DOHH2 (cell line): ENCODE measurements at regions not wholly inside any gene's neighbourhood (a gene's known extent, or its start where the extent isn't known, plus 50 kb on each side); places are given as distances from the start of the nearest gene placed in this dataset.

Experiments
- H3F3A ChIP-seq: fragments of 200-600 bp; sonication (generic), shearing (Covaris generic); 2 replicates; pipeline ENCODE4 v1.6.0; 2016; ENCODE audit warnings: antibody characterized with exemption, mild to moderate bottlenecking; ENCODE audit not compliant: control insufficient read depth, insufficient read depth
- H3K27ac ChIP-seq: fragments of 200-600 bp; sonication (generic); 2 replicates; pipeline ENCODE4 v1.5.1; 2014; ENCODE audit warnings: low read depth, mild to moderate bottlenecking, low read length, moderate library complexity
- H3K27me3 ChIP-seq: fragments of 200-600 bp; sonication (generic); 2 replicates; pipeline ENCODE4 v1.6.1; 2014; ENCODE audit warnings: mild to moderate bottlenecking, low read length, mixed read lengths; ENCODE audit not compliant: control insufficient read depth
- H3K36me3 ChIP-seq: fragments of 200-600 bp; sonication (generic); 2 replicates; pipeline ENCODE4 v1.6.1; 2014; ENCODE audit warnings: mild to moderate bottlenecking, low read length, moderate library complexity, mixed read lengths; ENCODE audit not compliant: control insufficient read depth
- H3K4me1 ChIP-seq: fragments of 200-600 bp; sonication (generic); 2 replicates; pipeline ENCODE4 v1.6.1; 2014; ENCODE audit warnings: mild to moderate bottlenecking, low read length, mixed read lengths; ENCODE audit not compliant: control insufficient read depth
- H3K4me2 ChIP-seq: fragments of 200-600 bp; sonication (generic); 2 replicates; pipeline ENCODE4 v1.6.0; 2014; ENCODE audit warnings: mild to moderate bottlenecking, low read length, moderate library complexity
- H3K4me3 ChIP-seq: fragments of 200-600 bp; sonication (generic); 2 replicates; pipeline ENCODE4 v1.5.1; 2014; ENCODE audit warnings: mild to moderate bottlenecking, low read length, mixed read lengths
- H3K79me2 ChIP-seq: fragments of 200-600 bp; sonication (generic); 2 replicates; pipeline ENCODE4 v1.6.1; 2014; ENCODE audit warnings: mild to moderate bottlenecking, low read length, mixed read lengths; ENCODE audit not compliant: control insufficient read depth
- H3K9me2 ChIP-seq: fragments of 200-600 bp; sonication (generic); replicated peaks from 2 replicates; pipeline ENCODE4 v1.6.1; 2014; ENCODE audit warnings: mild to moderate bottlenecking, low read length, mixed read lengths; ENCODE audit not compliant: control insufficient read depth
- H3K9me3 ChIP-seq: fragments of 200-600 bp; sonication (generic); 2 replicates; pipeline ENCODE4 v1.6.1; 2014; ENCODE audit warnings: antibody characterized with exemption, low read length, mixed read lengths; ENCODE audit not compliant: control insufficient read depth, insufficient read depth
- H4K20me1 ChIP-seq: fragments of 200-600 bp; sonication (generic); 2 replicates; pipeline ENCODE4 v1.6.0; 2014; ENCODE audit warnings: low read depth, mild to moderate bottlenecking, antibody characterized with exemption, low read length, moderate library complexity; ENCODE audit not compliant: control insufficient read depth, insufficient read depth
- EZH2phosphoT487 ChIP-seq: fragments of 200-600 bp; sonication (generic); IDR thresholded peaks from 2 replicates; pipeline ENCODE4 v1.6.1; 2017; ENCODE audit warnings: borderline replicate concordance, mild to moderate bottlenecking, antibody characterized with exemption, low read length, moderate library complexity, mixed read lengths
- TF ChIP-seq, protein P1 (sequence below): fragments of 200-600 bp; sonication (generic); IDR thresholded peaks from one replicate; pipeline ENCODE4 v1.5.1; 2014; ENCODE audit warnings: antibody characterized with exemption, mild to moderate bottlenecking, low read depth, low read length; ENCODE audit not compliant: poor library complexity, severe bottlenecking

DNA sequence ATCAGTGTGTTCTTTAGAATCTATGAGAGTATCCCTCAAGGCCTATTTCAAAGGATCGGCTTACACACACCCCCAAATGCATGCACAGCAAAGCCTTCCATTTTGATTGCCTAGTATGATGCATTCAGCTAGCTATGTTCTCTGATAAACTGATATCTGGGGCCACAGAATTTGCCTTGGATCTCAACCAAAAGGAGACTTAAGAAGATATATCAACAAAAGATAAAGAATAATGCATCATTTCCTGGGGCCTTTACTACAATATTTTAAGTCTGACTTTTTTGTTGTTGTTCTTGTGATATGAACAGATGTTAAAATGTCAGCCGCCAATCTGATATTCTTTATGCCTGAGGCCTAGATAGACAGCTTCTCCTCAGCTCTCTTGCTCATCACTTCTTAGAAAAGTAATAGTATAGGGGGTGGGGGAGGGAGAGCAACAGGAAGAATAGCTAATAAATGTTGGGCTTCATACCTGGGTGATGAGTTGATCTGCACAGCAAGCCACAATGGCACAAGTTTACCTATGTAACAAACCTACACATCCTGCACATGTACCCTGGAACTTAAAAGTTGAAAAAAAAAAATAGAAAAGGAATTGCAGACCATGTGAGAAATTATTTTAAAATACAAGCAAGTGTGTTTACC is 792.9 kb upstream of the GHITM start:
- H3K36me3 ChIP-seq = no peaks in the 10 kb centered on the region
- H3K4me2 ChIP-seq = no peak overlapping the region
- no peak overlapping the region for H3K4me3 ChIP-seq
- H3K27me3 ChIP-seq = no peaks in the 10 kb centered on the region
- no peaks in the 10 kb centered on the region for H3F3A ChIP-seq
- no peaks in the 10 kb centered on the region for H3K9me2 ChIP-seq
- no peaks in the 10 kb centered on the region for H3K9me3 ChIP-seq
- H4K20me1 ChIP-seq = no peaks in the 10 kb centered on the region
- TF ChIP-seq, protein P1, sequence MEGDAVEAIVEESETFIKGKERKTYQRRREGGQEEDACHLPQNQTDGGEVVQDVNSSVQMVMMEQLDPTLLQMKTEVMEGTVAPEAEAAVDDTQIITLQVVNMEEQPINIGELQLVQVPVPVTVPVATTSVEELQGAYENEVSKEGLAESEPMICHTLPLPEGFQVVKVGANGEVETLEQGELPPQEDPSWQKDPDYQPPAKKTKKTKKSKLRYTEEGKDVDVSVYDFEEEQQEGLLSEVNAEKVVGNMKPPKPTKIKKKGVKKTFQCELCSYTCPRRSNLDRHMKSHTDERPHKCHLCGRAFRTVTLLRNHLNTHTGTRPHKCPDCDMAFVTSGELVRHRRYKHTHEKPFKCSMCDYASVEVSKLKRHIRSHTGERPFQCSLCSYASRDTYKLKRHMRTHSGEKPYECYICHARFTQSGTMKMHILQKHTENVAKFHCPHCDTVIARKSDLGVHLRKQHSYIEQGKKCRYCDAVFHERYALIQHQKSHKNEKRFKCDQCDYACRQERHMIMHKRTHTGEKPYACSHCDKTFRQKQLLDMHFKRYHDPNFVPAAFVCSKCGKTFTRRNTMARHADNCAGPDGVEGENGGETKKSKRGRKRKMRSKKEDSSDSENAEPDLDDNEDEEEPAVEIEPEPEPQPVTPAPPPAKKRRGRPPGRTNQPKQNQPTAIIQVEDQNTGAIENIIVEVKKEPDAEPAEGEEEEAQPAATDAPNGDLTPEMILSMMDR = no peak
- TF ChIP-seq EZH2phosphoT487 = no peak
- no peaks in the 10 kb centered on the region for H3K4me1 ChIP-seq
- H3K27ac ChIP-seq = no peak overlapping the region
- H3K79me2 ChIP-seq = no peaks in the 10 kb centered on the region

DNA sequence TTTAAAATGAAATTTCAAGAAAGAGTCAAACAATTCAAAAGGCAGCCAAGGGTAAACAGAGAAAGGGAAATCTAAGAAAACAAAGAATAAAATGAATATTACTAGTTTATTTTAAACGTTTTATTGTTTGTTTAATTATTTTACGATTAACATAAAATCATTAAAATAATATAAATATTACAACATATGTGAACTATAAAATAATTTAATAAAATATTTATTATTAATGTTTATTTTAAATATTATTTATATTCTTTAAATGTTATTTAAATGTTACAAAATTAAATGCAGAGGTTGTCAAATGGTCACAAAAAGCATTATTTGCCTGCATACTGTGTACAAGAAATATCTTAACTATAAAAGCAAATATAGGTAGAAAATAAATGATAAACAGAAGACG is 786.7 kb upstream of the GHITM start:
- H3K36me3 ChIP-seq = no peaks in the 10 kb centered on the region
- no peaks in the 10 kb centered on the region for H3K9me3 ChIP-seq
- no peaks in the 10 kb centered on the region for H3K79me2 ChIP-seq
- no peak overlapping the region for H3K4me3 ChIP-seq
- H3K27me3 ChIP-seq = no peaks in the 10 kb centered on the region
- no peaks in the 10 kb centered on the region for H3K9me2 ChIP-seq
- no peaks in the 10 kb centered on the region for H3F3A ChIP-seq
- no peak overlapping the region for H3K27ac ChIP-seq
- H3K4me2 ChIP-seq = no peak overlapping the region
- no peaks in the 10 kb centered on the region for H3K4me1 ChIP-seq
- TF ChIP-seq EZH2phosphoT487 = no peak
- TF ChIP-seq, protein P1 = no peak
- H4K20me1 ChIP-seq = no peaks in the 10 kb centered on the region

DNA sequence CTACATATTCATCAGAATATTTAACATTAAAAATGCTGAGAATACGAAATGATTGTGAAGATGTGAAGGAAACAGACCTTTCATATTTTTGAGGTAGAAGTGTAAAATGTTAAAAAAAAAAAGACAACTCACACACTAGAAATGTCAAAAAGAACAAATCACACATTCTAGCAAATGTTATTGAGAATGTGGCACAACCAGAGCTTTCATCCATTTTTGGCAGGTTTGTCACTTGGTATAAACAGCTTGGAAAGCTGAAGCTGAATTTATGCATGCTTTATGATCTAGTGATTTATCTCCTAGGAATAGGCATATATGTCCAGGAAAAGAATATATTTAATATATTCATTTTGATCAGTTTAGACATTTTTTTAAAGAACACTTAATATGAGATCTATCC is 784.9 kb upstream of the GHITM start:
- Histone ChIP-seq H3F3A (no peaks in the 10 kb centered on the region), H3K4me1 (no peaks in the 10 kb centered on the region), H3K27me3 (no peaks in the 10 kb centered on the region), H4K20me1 (no peaks in the 10 kb centered on the region), H3K79me2 (no peaks in the 10 kb centered on the region), H3K4me2 (no peak overlapping the region), H3K9me2 (no peaks in the 10 kb centered on the region), H3K27ac (no peak overlapping the region), H3K36me3 (no peaks in the 10 kb centered on the region), H3K4me3 (no peak overlapping the region), H3K9me3 (no peaks in the 10 kb centered on the region)
- TF ChIP-seq, protein P1 = no peak
- TF ChIP-seq EZH2phosphoT487 = no peak
